ENCODE measurements at regions not wholly inside any gene's neighbourhood (a gene's known extent, or its start where the extent isn't known, plus 50 kb on each side); places are given as distances from the start of the nearest gene placed in this dataset.

GRCh38 chr12:59887178-59887577 lies 291.3 kb downstream of the SLC16A7 start:
- intact Hi-C loops (cut with micrococcal nuclease; ENCODE audit: unreplicated experiment): no loop called here
- no TSS peak for BruUV-seq (replicated peaks)
- Histone ChIP-seq H4K20me1 (ENCODE audit: insufficient read depth, low read length) (no peaks in the 10 kb centered on the region), H3K4me1 (ENCODE audit: insufficient read depth, low read length, poor library complexity, severe bottlenecking) (no peaks in the 10 kb centered on the region), H3K36me3 (ENCODE audit: insufficient read depth, low read length) (no peaks in the 10 kb centered on the region), H3K4me3 (ENCODE audit: low read depth, low read length, poor library complexity, severe bottlenecking) (no peak overlapping the region), H3K9me3 (ENCODE audit: low read length) (no peaks in the 10 kb centered on the region), H3K4me2 (ENCODE audit: low read length) (no peak overlapping the region), H3K79me2 (ENCODE audit: insufficient read depth, low read depth, low read length) (no peaks in the 10 kb centered on the region), H3K27ac (ENCODE audit: low read depth, low read length, poor library complexity, severe bottlenecking) (no peak overlapping the region), H2AFZ (ENCODE audit: low read length) (no peak overlapping the region), H3K9me2 (ENCODE audit: insufficient read depth, low read length) (no peaks in the 10 kb centered on the region)
- TF ChIP-seq CTCF (conservative IDR thresholded peaks at IDR 0.05; ENCODE audit: low read length) (no peak), EZH2phosphoT487 (IDR thresholded peaks at IDR 0.05; ENCODE audit: borderline replicate concordance, low read depth, low read length) (no peak)
- no peak for DNase-seq (ENCODE audit: low spot score)
- POLR2A ChIA-PET: no interaction called here
- CTCF ChIA-PET (ENCODE audit: unreplicated experiment): no interaction called here

- H4K20me1 ChIP-seq (ENCODE audit: insufficient read depth, low read length): no peaks in the 10 kb centered on the region
- H3K4me3 ChIP-seq (ENCODE audit: low read depth, low read length, poor library complexity, severe bottlenecking): no peak overlapping the region
- no peak overlapping the region for H2AFZ ChIP-seq (ENCODE audit: low read length)
- no peaks in the 10 kb centered on the region for H3K36me3 ChIP-seq (ENCODE audit: insufficient read depth, low read length)
- no peak overlapping the region for H3K4me2 ChIP-seq (ENCODE audit: low read length)
- no peaks in the 10 kb centered on the region for H3K9me2 ChIP-seq (ENCODE audit: insufficient read depth, low read length)
- no peaks in the 10 kb centered on the region for H3K4me1 ChIP-seq (ENCODE audit: insufficient read depth, low read length, poor library complexity, severe bottlenecking)
- POLR2A ChIA-PET: no interaction called here
- H3K79me2 ChIP-seq (ENCODE audit: insufficient read depth, low read depth, low read length): no peaks in the 10 kb centered on the region
- no peak for DNase-seq (ENCODE audit: low spot score)
- no peak overlapping the region for H3K27ac ChIP-seq (ENCODE audit: low read depth, low read length, poor library complexity, severe bottlenecking)
- no peaks in the 10 kb centered on the region for H3K9me3 ChIP-seq (ENCODE audit: low read length)
- CTCF ChIA-PET (ENCODE audit: unreplicated experiment): no interaction called here
- intact Hi-C loops (cut with micrococcal nuclease; ENCODE audit: unreplicated experiment): no loop called here
- TF ChIP-seq CTCF (conservative IDR thresholded peaks at IDR 0.05; ENCODE audit: low read length) (no peak), EZH2phosphoT487 (IDR thresholded peaks at IDR 0.05; ENCODE audit: borderline replicate concordance, low read depth, low read length) (no peak)
- BruUV-seq (replicated peaks): no TSS peak
Observed at GRCh38 chr12:59890896-59891579, 295.2 kb downstream of the SLC16A7 start.

- ChIA-PET POLR2A (no interaction called here), CTCF (ENCODE audit: unreplicated experiment) (no interaction called here)
- BruUV-seq (replicated peaks): no TSS peak
Observed at GRCh38 chr12:59895166-59895775, 299.4 kb downstream of the SLC16A7 start.

More at GRCh38 chr12:59895166-59895775, 299.4 kb downstream of the SLC16A7 start:
- Histone ChIP-seq H4K20me1 (ENCODE audit: insufficient read depth, low read length) (no peaks in the 10 kb centered on the region), H3K79me2 (ENCODE audit: insufficient read depth, low read depth, low read length) (no peaks in the 10 kb centered on the region), H3K4me3 (ENCODE audit: low read depth, low read length, poor library complexity, severe bottlenecking) (no peak overlapping the region), H3K9me2 (ENCODE audit: insufficient read depth, low read length) (no peaks in the 10 kb centered on the region), H2AFZ (ENCODE audit: low read length) (no peak overlapping the region), H3K4me1 (ENCODE audit: insufficient read depth, low read length, poor library complexity, severe bottlenecking) (no peaks in the 10 kb centered on the region), H3K9me3 (ENCODE audit: low read length) (no peaks in the 10 kb centered on the region), H3K36me3 (ENCODE audit: insufficient read depth, low read length) (no peaks in the 10 kb centered on the region), H3K4me2 (ENCODE audit: low read length) (no peak overlapping the region), H3K27ac (ENCODE audit: low read depth, low read length, poor library complexity, severe bottlenecking) (no peak overlapping the region)
- DNase-seq (ENCODE audit: low spot score): no peak
- no peak for TF ChIP-seq CTCF (conservative IDR thresholded peaks at IDR 0.05; ENCODE audit: low read length)
- no peak for TF ChIP-seq EZH2phosphoT487 (IDR thresholded peaks at IDR 0.05; ENCODE audit: borderline replicate concordance, low read depth, low read length)
- intact Hi-C loops (cut with micrococcal nuclease; ENCODE audit: unreplicated experiment): no loop called here

Data from OCI-LY7 (cell line).